ENCODE measurements at regions not wholly inside any gene's neighbourhood (a gene's known extent, or its start where the extent isn't known, plus 50 kb on each side); places are given as distances from the start of the nearest gene placed in this dataset.
A peak's percentile ranks its signal among the peaks of the same experiment; 100 is the strongest.

- Mint-ChIP-seq H3K4me3 (no peak overlapping the region), H3K36me3 (no peaks in the 10 kb centered on the region), H3K9me3 (no peaks in the 10 kb centered on the region), H3K4me1 (ENCODE audit: unreplicated experiment) (peaks cover 6% of the 10 kb centered on the region), H3K27me3 (no peaks in the 10 kb centered on the region), H3K27ac (peak overlapping the region; percentile 34)
- DNase-seq (ENCODE audit: extremely low spot score, unreplicated experiment): no peak
- no peak for TF ChIP-seq CTCF (conservative IDR thresholded peaks at IDR 0.05)
Measured at GRCh38 chr6:137728386-137729349, 138.4 kb upstream of the TNFAIP3 start.

GRCh38 chr6:137729866-137730629 is 137.0 kb upstream of the TNFAIP3 start:
- Mint-ChIP-seq H3K4me1 (ENCODE audit: unreplicated experiment) (peaks cover 6% of the 10 kb centered on the region), H3K27ac (no peak overlapping the region), H3K27me3 (no peaks in the 10 kb centered on the region), H3K9me3 (peaks cover 4% of the 10 kb centered on the region), H3K4me3 (no peak overlapping the region), H3K36me3 (no peaks in the 10 kb centered on the region)
- TF ChIP-seq CTCF (conservative IDR thresholded peaks at IDR 0.05): no peak
- DNase-seq (ENCODE audit: extremely low spot score, unreplicated experiment): no peak

DNA sequence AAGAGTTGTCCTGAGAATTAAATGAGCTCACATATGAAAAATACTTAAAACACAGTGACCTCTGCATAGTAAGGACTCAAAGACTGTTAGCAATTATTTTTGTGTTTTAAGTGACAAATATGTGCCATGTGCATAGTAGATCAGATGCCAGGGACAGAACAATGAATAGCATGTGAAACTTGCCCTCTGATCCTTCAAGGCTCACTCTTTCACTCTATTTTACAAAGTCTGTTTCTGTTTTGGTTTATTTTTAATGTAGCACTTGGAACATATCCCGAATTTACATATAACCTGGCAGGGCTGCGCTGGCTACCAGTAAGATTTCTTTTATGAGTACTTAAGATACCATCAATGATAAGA is 135.5 kb upstream of the TNFAIP3 start:
- Mint-ChIP-seq H3K4me3 (no peak overlapping the region), H3K36me3 (no peaks in the 10 kb centered on the region), H3K4me1 (ENCODE audit: unreplicated experiment) (peaks cover 6% of the 10 kb centered on the region), H3K27ac (no peak overlapping the region), H3K27me3 (no peaks in the 10 kb centered on the region), H3K9me3 (peaks cover 4% of the 10 kb centered on the region)
- DNase-seq (ENCODE audit: extremely low spot score, unreplicated experiment): no peak
- TF ChIP-seq CTCF (conservative IDR thresholded peaks at IDR 0.05): no peak

GRCh38 chr6:137731960-137732616 is 135.0 kb upstream of the TNFAIP3 start:
- Mint-ChIP-seq H3K9me3 (peaks cover 4% of the 10 kb centered on the region), H3K27me3 (no peaks in the 10 kb centered on the region), H3K4me3 (no peak overlapping the region), H3K27ac (no peak overlapping the region), H3K4me1 (ENCODE audit: unreplicated experiment) (peaks cover 6% of the 10 kb centered on the region), H3K36me3 (no peaks in the 10 kb centered on the region)
- TF ChIP-seq CTCF (conservative IDR thresholded peaks at IDR 0.05): no peak
- no peak for DNase-seq (ENCODE audit: extremely low spot score, unreplicated experiment)

GRCh38 chr6:137733372-137733771 is 133.7 kb upstream of the TNFAIP3 start:
- no peak overlapping the region for H3K27ac Mint-ChIP-seq
- TF ChIP-seq CTCF (conservative IDR thresholded peaks at IDR 0.05): no peak
- DNase-seq (ENCODE audit: extremely low spot score, unreplicated experiment): no peak
- H3K27me3 Mint-ChIP-seq: no peaks in the 10 kb centered on the region
- no peaks in the 10 kb centered on the region for H3K36me3 Mint-ChIP-seq
- H3K4me1 Mint-ChIP-seq (ENCODE audit: unreplicated experiment): peaks cover 6% of the 10 kb centered on the region
- H3K4me3 Mint-ChIP-seq: no peak overlapping the region
- H3K9me3 Mint-ChIP-seq: peaks cover 4% of the 10 kb centered on the region

All from type B pancreatic cell (in vitro differentiated cells).